Heart right ventricle (tissue), 16 donors: ENCODE measurements at regions not wholly inside any gene's neighbourhood (a gene's known extent, or its start where the extent isn't known, plus 50 kb on each side); places are given as distances from the start of the nearest gene placed in this dataset.

Experiments used
- ATAC-seq, 8 donors: fragments of 200-7000 bp; cut with Tn5 transposase; one replicate each; pipeline ENCODE4 v1.9.1; 2020; ENCODE audit warnings: mild to moderate bottlenecking in 8 of 8, moderate library complexity in 8 of 8, moderate number of reproducible peaks in 1 of 8
- DNase-seq, 2 donors: peaks; one replicate each; pipeline ENCODE4 v3.0.0-alpha.2; 2020
- H3K27ac ChIP-seq, 10 donors: fragments of 200-600 bp; sonication (generic) in 2 of 10; one replicate each; pipeline versions ENCODE4 v1.5.0 to v1.8.0; 2020 to 2022; ENCODE audit warnings: mild to moderate bottlenecking in 3 of 10
- H3K27me3 ChIP-seq, 7 donors: fragments of 200-600 bp; one replicate each; pipeline ENCODE4 v1.8.0; 2021 to 2022; ENCODE audit warnings: mild to moderate bottlenecking in 2 of 7
- H3K36me3 ChIP-seq, 9 donors: fragments of 200-600 bp; sonication (generic) in 1 of 9; one replicate each; pipeline versions ENCODE4 v1.5.0 to v1.8.0; 2020 to 2022; ENCODE audit warnings: mild to moderate bottlenecking in 2 of 9
- H3K4me1 ChIP-seq, 9 donors: fragments of 200-600 bp; sonication (generic) in 1 of 9; one replicate each; pipeline versions ENCODE4 v1.5.0 to v1.8.0; 2020 to 2022; ENCODE audit warnings: mild to moderate bottlenecking in 4 of 9
- H3K4me3 ChIP-seq, 10 donors: fragments of 200-600 bp; sonication (generic) in 2 of 10; one replicate each; pipeline versions ENCODE4 v1.5.0 to v1.8.0; 2020 to 2022; ENCODE audit warnings: mild to moderate bottlenecking in 7 of 10, moderate library complexity in 2 of 10
- H3K9me3 ChIP-seq, 11 donors: fragments of 200-600 bp in 10 of 11; sonication (generic) in 2 of 11; one replicate each; pipeline versions ENCODE4 v1.5.0 to v1.8.0; 2013 to 2022; ENCODE audit warnings: mild to moderate bottlenecking in 2 of 11, control low read depth in 1 of 11, moderate library complexity in 1 of 11
- WGBS, 2 donors: extraction: QIAGEN DNeasy Blood & Tissue Kit; methylation state at CpG; one replicate each; pipeline ENCODE4 v1.1.7; 2013; ENCODE audit warnings: inconsistent platforms in 1 of 2; 5-methylcytosine and 5-hydroxymethylcytosine counted together
- intact Hi-C, 10 donors: fragments of 100-400 bp; cut with DNase I; formaldehyde crosslinking; loops; one replicate each; pipeline versions ENCODE4 v1.11.1 to v1.14.2; 2022
- TF ChIP-seq, protein P1 (sequence below), 9 donors: fragments of 200-600 bp; sonication (generic) in 2 of 9; IDR thresholded peaks; one replicate each; pipeline versions ENCODE4 v1.5.0 to v1.8.0; 2021 to 2022; ENCODE audit warnings: antibody characterized with exemption in 9 of 9, mild to moderate bottlenecking in 5 of 9, moderate library complexity in 1 of 9
- donor health status: Arrhythmogenic right ventricular cardiomyopathy.
- donor health status: ischemic (EF 13 %, LVEDD 7.1; RV severe dilation, severe dysfunction).
- donor health status: healthy with polysubstance abuse.
- donor health status: DM: no; HTN: yes; CAD: no.
- donor health status: DM: no; HTN: no; CAD: no.
- donor health status: ischemic (EF 25% LVEDD 6.9; RV normal size, moderate dysfunction).
- donor health status: ischemic (EF 25% LVEDD 5.7; RV mildly dilated, moderate dysfunction).
- donor health status: healthy.
- donor health status: DM: yes; HTN: yes; CAD: no.
- donor health status: Ischemic cardiomyopathy.
- donor health status: ischemic (EF 35%, LVEDD 5.7; RV mildly dilated, moderate dysfunction).
- donor health status: nonischemic (EF 11% LVEDD 7.7; RV severe dilation, severe dysfunction).
- donor health status: DM: yes; HTN: yes; CAD: no.
- donor health status: PGD.
- donor health status: ischemic (EF 29% LVEDD 5.4; RV normal size, mild dysfunction).
- donor health status: nonischemic (EF 23%, LVEDD 6.1; RV moderate dilation, normal function).

DNA sequence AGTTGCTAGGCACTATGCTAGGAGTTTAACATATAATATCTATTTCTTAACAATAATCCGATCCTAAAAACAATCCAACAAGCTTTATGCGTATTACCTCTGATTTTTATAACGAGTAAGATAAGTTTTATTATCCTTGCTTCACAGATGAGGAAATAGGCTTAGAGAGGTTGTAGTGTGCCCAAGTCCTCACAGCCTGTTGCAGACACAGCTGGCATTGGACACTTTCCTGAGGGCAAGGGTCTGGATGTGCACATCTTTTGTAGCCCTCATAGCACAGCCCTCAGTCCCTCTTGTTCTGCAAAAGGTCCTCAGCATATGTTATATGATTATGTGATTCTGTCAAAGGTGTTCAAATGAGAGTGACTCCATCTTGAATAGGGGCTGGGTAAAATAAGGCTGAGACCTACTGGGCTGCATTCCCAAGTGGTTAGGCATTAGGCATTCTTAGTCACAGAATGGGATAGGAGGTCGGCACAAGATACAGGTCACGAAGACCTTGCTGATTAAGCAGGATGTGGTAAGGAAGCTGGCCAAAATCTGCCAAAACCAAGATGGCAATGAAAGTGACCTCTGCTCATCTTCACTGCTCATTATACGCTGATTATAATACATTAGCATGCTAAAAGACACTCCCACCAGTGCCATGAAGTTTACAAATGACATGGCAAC, 75.7 kb upstream of the F3 start:
- no peaks in the 10 kb centered on the region for H3K27me3 ChIP-seq
- TF ChIP-seq, protein P1, sequence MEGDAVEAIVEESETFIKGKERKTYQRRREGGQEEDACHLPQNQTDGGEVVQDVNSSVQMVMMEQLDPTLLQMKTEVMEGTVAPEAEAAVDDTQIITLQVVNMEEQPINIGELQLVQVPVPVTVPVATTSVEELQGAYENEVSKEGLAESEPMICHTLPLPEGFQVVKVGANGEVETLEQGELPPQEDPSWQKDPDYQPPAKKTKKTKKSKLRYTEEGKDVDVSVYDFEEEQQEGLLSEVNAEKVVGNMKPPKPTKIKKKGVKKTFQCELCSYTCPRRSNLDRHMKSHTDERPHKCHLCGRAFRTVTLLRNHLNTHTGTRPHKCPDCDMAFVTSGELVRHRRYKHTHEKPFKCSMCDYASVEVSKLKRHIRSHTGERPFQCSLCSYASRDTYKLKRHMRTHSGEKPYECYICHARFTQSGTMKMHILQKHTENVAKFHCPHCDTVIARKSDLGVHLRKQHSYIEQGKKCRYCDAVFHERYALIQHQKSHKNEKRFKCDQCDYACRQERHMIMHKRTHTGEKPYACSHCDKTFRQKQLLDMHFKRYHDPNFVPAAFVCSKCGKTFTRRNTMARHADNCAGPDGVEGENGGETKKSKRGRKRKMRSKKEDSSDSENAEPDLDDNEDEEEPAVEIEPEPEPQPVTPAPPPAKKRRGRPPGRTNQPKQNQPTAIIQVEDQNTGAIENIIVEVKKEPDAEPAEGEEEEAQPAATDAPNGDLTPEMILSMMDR (IDR thresholded peaks at IDR 0.05), result no peak
- DNase-seq, result no peak
- peaks cover 0 to 18% (median 0%) of the 10 kb centered on the region in 9 donors for H3K4me1 ChIP-seq
- no peak overlapping the region for H3K27ac ChIP-seq
- H3K4me3 ChIP-seq, result no peak overlapping the region
- H3K36me3 ChIP-seq, result no peaks in the 10 kb centered on the region
- H3K9me3 ChIP-seq, result no peaks in the 10 kb centered on the region
- intact Hi-C loops, result no loop called here
- 70 to 72% methylated on average over 6 of the region's 6 CpGs for WGBS, 2 donors
- ATAC-seq, result no peak

DNA sequence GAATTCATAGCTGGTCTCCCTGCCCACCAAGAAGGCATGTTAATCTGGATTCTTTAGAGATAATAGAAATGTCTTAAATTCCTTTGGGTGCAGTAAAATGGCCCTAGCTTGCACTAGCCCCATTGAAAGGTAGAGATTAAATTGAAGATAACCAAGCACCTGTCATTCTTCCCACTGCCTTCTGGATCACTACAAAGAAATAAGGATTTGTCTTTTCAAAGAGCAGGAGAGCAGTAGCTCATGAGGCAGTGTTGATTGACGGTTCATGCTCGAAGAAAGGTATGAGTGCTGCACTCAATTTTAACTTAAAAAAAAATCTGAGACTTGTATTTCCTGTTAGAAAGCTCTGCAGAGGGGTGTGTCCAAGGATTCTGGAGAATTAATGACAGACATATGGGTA, 74.9 kb upstream of the F3 start:
- intact Hi-C loops, result no loop called here
- ATAC-seq, result no peak
- TF ChIP-seq, protein P1 (IDR thresholded peaks at IDR 0.05), result no peak
- no peak for DNase-seq
- Histone ChIP-seq H3K27ac (no peak overlapping the region), H3K27me3 (no peaks in the 10 kb centered on the region), H3K4me1 (peaks cover 0 to 24% (median 0%) of the 10 kb centered on the region in 9 donors), H3K36me3 (no peaks in the 10 kb centered on the region), H3K9me3 (no peaks in the 10 kb centered on the region), H3K4me3 (no peak overlapping the region)
- WGBS, 2 donors, result 67 to 70% methylated on average over 2 of the region's 2 CpGs

DNA sequence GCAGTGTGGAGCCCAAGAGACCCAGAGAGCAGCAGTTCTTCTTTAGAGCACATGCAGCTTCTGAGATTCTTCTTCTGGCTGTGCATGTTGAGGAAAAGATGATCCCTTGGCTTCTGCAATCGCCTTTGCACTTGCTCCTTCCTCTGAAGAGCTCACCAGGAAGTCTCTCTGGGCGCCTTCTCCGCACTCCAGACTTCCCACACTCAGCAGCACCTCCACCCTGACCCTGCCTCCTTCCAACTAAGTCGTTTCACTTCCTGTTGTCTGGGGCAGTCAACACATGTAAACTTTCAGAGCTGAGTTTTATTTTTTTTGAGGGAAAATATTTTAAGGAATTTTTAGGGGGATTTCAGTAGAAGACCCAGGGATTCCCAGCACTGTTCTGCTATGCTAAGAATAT, 73.4 kb upstream of the F3 start:
- 41 to 46% methylated on average over 4 of the region's 4 CpGs for WGBS, 2 donors
- TF ChIP-seq, protein P1 (IDR thresholded peaks at IDR 0.05), result no peak
- Histone ChIP-seq H3K4me1 (peaks cover 0 to 24% (median 0%) of the 10 kb centered on the region in 9 donors), H3K27me3 (no peaks in the 10 kb centered on the region), H3K4me3 (no peak overlapping the region), H3K27ac (no peak overlapping the region), H3K36me3 (no peaks in the 10 kb centered on the region), H3K9me3 (no peaks in the 10 kb centered on the region)
- ATAC-seq (peak in 4 of 8 donors; percentile 61 to 83 (median 68)), DNase-seq (peak in 1 of 2 donors; percentile 23)
- intact Hi-C loops, result no loop called here

DNA sequence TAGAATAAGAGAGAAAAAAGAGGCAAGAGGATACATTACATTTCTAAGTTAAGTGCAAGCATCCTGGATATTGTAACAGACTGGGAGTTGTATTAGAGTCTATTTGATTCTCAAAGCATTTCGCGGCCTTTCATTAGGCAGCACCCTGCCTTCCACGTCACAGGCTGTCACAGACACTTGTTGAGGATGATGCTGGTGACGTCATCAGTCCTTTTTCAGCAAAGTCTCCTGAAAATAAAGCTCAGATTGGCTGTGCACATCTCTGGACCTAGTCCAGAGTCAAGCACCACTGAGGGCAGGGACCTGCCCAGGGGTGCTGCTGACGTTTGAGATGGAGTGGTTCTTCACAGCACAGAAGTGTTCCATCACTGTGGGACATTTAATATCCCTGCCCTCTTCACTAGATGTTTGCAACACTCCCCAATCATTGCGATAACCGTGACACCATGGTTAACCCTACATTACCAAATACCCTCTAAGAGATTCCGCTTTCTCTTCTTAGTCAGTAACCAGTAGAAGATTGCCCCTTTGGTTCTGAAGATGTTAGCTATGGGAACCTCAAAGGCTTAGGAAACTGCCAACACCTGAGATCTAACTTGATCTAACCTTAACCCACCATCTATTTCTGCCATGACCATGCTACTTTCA, 72.7 kb upstream of the F3 start:
- intact Hi-C loops, result no loop called here
- H3K36me3 ChIP-seq, result no peaks in the 10 kb centered on the region

More for the DNA sequence above, 72.7 kb upstream of the F3 start:
- DNase-seq (no peak), ATAC-seq (no peak)
- Histone ChIP-seq H3K4me3 (no peak overlapping the region), H3K4me1 (peaks cover 0 to 24% (median 0%) of the 10 kb centered on the region in 9 donors), H3K27ac (no peak overlapping the region), H3K9me3 (no peaks in the 10 kb centered on the region), H3K27me3 (no peaks in the 10 kb centered on the region)
- WGBS, 2 donors, result 62 to 83% methylated on average over 8 of the region's 8 CpGs
- TF ChIP-seq, protein P1 (IDR thresholded peaks at IDR 0.05), result no peak
